ENCODE measurements at regions not wholly inside any gene's neighbourhood (a gene's known extent, or its start where the extent isn't known, plus 50 kb on each side); places are given as distances from the start of the nearest gene placed in this dataset.

GRCh38 chr11:27945348-27945747 lies 162.6 kb downstream of the KIF18A start (continued):
- TF ChIP-seq PML (IDR thresholded peaks at IDR 0.05; ENCODE audit: low read length) = no peak

DNA sequence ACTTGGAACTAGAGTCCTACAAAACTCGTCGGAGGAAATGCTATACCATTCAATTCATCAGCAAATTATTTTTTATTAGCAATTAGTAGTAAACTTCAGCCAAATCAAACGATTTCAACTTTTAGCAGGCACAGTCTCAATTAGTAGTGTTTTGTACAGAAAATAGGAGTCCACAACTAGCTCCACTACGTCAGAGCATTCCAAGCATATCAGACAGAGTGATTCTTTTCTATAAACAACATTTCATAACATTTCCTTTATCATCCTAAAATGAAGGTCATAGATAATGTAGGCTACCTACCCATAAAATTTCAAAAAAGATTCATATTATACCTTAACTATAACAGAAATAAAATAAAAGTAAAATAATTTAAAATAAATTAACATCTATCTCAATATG lies 169.9 kb downstream of the KIF18A start:
- no peak for TF ChIP-seq SMC3 (IDR thresholded peaks at IDR 0.05; ENCODE audit: borderline replicate concordance, low read length)
- no peak for TF ChIP-seq LARP7 (IDR thresholded peaks at IDR 0.05)
- TF ChIP-seq MYC (IDR thresholded peaks at IDR 0.05; ENCODE audit: insufficient read depth, insufficient read length, insufficient replicate concordance, low read length, severe bottlenecking) = no peak
- TF ChIP-seq SPI1 (IDR thresholded peaks at IDR 0.05; ENCODE audit: borderline replicate concordance, insufficient read depth, low read depth, low read length) = no peak
- TF ChIP-seq CBX3 (IDR thresholded peaks at IDR 0.05; ENCODE audit: borderline replicate concordance, low read depth) = no peak
- no peak for TF ChIP-seq POLR2AphosphoS2 (IDR thresholded peaks at IDR 0.05; ENCODE audit: low read depth, low read length)
- TF ChIP-seq RB1 (IDR thresholded peaks at IDR 0.05; ENCODE audit: borderline replicate concordance) = no peak
- TF ChIP-seq POLR2AphosphoS5 (IDR thresholded peaks at IDR 0.05; ENCODE audit: low read length) = no peak
- no peak for TF ChIP-seq MEF2B (IDR thresholded peaks at IDR 0.05; ENCODE audit: partially characterized antibody, poor library complexity, severe bottlenecking)
- no peak for TF ChIP-seq HDGF (IDR thresholded peaks at IDR 0.05)
- no peak for TF ChIP-seq POLR2A (IDR thresholded peaks at IDR 0.05; ENCODE audit: low read depth, low read length)
- TF ChIP-seq RAD51 (IDR thresholded peaks at IDR 0.05) = no peak
- TF ChIP-seq ZNF217 (IDR thresholded peaks at IDR 0.05) = no peak
- Histone ChIP-seq H3K27me3 (replicated peaks in 1 of 2; ENCODE audit: control insufficient read depth in 2 of 2, insufficient read depth in 2 of 2, low read length in 1 of 2) (no peaks in the 10 kb centered on the region), H4K20me1 (ENCODE audit: control insufficient read depth, insufficient read depth) (no peaks in the 10 kb centered on the region), H3K4me1 (ENCODE audit: control insufficient read depth, insufficient read depth, low read length) (no peaks in the 10 kb centered on the region), H3K4me3 (no peak overlapping the region), H3K27ac (ENCODE audit: control insufficient read depth, insufficient read depth) (no peak overlapping the region), H3K9me3 (replicated peaks; ENCODE audit: control insufficient read depth, insufficient read depth, low read length) (no peaks in the 10 kb centered on the region), H2AFZ (ENCODE audit: control insufficient read depth, low read depth, low read length) (no peak overlapping the region), H3K79me2 (ENCODE audit: control insufficient read depth, insufficient read depth, low read length) (no peaks in the 10 kb centered on the region), H3K36me3 (ENCODE audit: control insufficient read depth in 2 of 2, insufficient read depth in 2 of 2, low read length in 1 of 2) (no peaks in the 10 kb centered on the region), H3K9ac (ENCODE audit: control insufficient read depth, insufficient read depth, low read length) (no peak overlapping the region), H3K4me2 (ENCODE audit: control insufficient read depth, insufficient read depth) (no peak overlapping the region)
- ChIA-PET RAD21 (ENCODE audit: unreplicated experiment) (no interaction called here), SMC1A (ENCODE audit: uncharacterized antibody, unreplicated experiment) (interaction anchor here (0.8 kb wide), 1 partner anchor 21 kb away, joined by 4 read pairs; no protein-coding TSS in a partner anchor), POLR2A (no interaction called here), CTCF (no interaction called here)
- BruUV-seq (replicated peaks) = no TSS peak
- 39% methylated on average over 4 of the region's 4 CpGs for WGBS (ENCODE audit: insufficient coverage, insufficient replicate concordance, low lambda C conversion rate, missing lambda C conversion rate)
- DNase-seq (ENCODE audit: low read depth, low spot score) (no peak), FAIRE-seq (no peak), ATAC-seq (no peak)
- intact Hi-C loops (cut with micrococcal nuclease; ENCODE audit: unreplicated experiment) (no loop called here), in situ Hi-C loops (cut with MboI) (no loop called here)
